ENCODE measurements at regions not wholly inside any gene's neighbourhood (a gene's known extent, or its start where the extent isn't known, plus 50 kb on each side); places are given as distances from the start of the nearest gene placed in this dataset.

DNA sequence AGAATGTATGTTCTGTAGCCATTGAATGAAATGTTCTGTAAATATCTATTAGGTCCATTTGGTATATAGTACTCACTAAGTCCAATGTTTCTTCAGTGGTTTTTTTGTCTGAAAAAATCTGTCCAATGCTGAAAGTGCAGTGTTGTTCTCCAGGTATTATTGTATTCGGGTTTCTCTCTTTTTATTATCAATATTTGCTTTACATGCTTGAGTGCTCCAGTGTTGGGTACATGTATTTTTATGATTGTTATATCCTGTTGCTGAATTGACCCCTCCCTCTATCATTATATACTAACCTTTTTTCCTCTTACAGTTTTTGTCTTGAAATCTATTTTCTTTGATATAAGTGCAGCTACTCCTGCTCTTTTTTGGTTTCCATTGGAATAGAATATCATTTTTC is 382.2 kb downstream of the CCER1 start:
- no peaks in the 10 kb centered on the region for H3K4me1 ChIP-seq (ENCODE audit: control insufficient read depth, extremely low read depth, insufficient read depth, low read length)
- DNase-seq (ENCODE audit: low read depth in 2 of 2) = no peak

DNA sequence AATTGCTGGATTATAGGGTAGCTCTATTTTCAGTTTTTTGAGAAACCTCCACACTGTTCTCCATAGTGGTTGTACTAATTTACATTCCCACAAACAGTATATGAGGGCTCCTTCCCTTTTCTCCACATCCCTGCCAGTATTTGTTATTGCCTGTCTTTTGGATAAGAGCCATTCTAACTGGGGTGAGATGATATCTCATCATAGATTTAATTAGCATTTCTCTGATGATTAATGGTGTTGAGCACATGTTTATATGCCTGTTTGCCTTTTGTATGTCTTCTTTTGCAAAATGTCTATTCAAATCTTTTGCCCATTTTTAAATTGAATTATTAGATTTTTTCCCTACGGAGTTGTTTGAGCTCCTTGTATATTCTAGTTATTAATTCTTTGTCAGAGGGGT is 385.3 kb downstream of the CCER1 start:
- no peak for DNase-seq (ENCODE audit: low read depth in 2 of 2)
- no peaks in the 10 kb centered on the region for H3K9me3 ChIP-seq (ENCODE audit: control insufficient read depth, insufficient read depth, low read depth, low read length)
- H2AFZ ChIP-seq (ENCODE audit: low read length) = no peak overlapping the region
- H3K9ac ChIP-seq (ENCODE audit: insufficient read depth, low read length) = no peak overlapping the region
- H3K79me2 ChIP-seq (ENCODE audit: control insufficient read depth, insufficient read depth, low read length) = no peaks in the 10 kb centered on the region
- no peaks in the 10 kb centered on the region for H3K27me3 ChIP-seq (ENCODE audit: control insufficient read depth, insufficient read depth, low read length)
- TF ChIP-seq EZH2 (IDR thresholded peaks at IDR 0.05; ENCODE audit: low read length, missing control alignments) = no peak
- TF ChIP-seq, protein P1, sequence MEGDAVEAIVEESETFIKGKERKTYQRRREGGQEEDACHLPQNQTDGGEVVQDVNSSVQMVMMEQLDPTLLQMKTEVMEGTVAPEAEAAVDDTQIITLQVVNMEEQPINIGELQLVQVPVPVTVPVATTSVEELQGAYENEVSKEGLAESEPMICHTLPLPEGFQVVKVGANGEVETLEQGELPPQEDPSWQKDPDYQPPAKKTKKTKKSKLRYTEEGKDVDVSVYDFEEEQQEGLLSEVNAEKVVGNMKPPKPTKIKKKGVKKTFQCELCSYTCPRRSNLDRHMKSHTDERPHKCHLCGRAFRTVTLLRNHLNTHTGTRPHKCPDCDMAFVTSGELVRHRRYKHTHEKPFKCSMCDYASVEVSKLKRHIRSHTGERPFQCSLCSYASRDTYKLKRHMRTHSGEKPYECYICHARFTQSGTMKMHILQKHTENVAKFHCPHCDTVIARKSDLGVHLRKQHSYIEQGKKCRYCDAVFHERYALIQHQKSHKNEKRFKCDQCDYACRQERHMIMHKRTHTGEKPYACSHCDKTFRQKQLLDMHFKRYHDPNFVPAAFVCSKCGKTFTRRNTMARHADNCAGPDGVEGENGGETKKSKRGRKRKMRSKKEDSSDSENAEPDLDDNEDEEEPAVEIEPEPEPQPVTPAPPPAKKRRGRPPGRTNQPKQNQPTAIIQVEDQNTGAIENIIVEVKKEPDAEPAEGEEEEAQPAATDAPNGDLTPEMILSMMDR (conservative IDR thresholded peaks at IDR 0.05 in 1 of 2, IDR thresholded peaks at IDR 0.05 in 1 of 2; ENCODE audit: low read depth in 1 of 2, low read length in 2 of 2) = no peak
- H3K4me1 ChIP-seq (ENCODE audit: control insufficient read depth, extremely low read depth, insufficient read depth, low read length) = no peaks in the 10 kb centered on the region
- no peaks in the 10 kb centered on the region for H4K20me1 ChIP-seq (ENCODE audit: control insufficient read depth, extremely low read depth, insufficient read depth, low read length)
- H3K27ac ChIP-seq (ENCODE audit: insufficient read depth, low read length) = no peak overlapping the region
- no peak overlapping the region for H3K4me3 ChIP-seq (replicated peaks in 1 of 4; ENCODE audit: control extremely low read depth in 1 of 4, insufficient read depth in 1 of 4, low read depth in 3 of 4, low read length in 4 of 4)
- H3K36me3 ChIP-seq (ENCODE audit: control insufficient read depth, insufficient read depth, low read length) = no peaks in the 10 kb centered on the region
- H3K4me2 ChIP-seq (ENCODE audit: extremely low read depth, insufficient read depth, low read length) = no peak overlapping the region

More for the DNA sequence above, 382.2 kb downstream of the CCER1 start:
- Histone ChIP-seq H3K9me3 (ENCODE audit: control insufficient read depth, insufficient read depth, low read depth, low read length) (no peaks in the 10 kb centered on the region), H3K4me2 (ENCODE audit: extremely low read depth, insufficient read depth, low read length) (no peak overlapping the region), H3K9ac (ENCODE audit: insufficient read depth, low read length) (no peak overlapping the region), H4K20me1 (ENCODE audit: control insufficient read depth, extremely low read depth, insufficient read depth, low read length) (no peaks in the 10 kb centered on the region), H3K79me2 (ENCODE audit: control insufficient read depth, insufficient read depth, low read length) (no peaks in the 10 kb centered on the region), H2AFZ (ENCODE audit: low read length) (no peak overlapping the region), H3K4me3 (replicated peaks in 1 of 4; ENCODE audit: control extremely low read depth in 1 of 4, insufficient read depth in 1 of 4, low read depth in 3 of 4, low read length in 4 of 4) (no peak overlapping the region), H3K27ac (ENCODE audit: insufficient read depth, low read length) (no peak overlapping the region), H3K27me3 (ENCODE audit: control insufficient read depth, insufficient read depth, low read length) (no peaks in the 10 kb centered on the region), H3K36me3 (ENCODE audit: control insufficient read depth, insufficient read depth, low read length) (no peaks in the 10 kb centered on the region)
- TF ChIP-seq, protein P1 (conservative IDR thresholded peaks at IDR 0.05 in 1 of 2, IDR thresholded peaks at IDR 0.05 in 1 of 2; ENCODE audit: low read depth in 1 of 2, low read length in 2 of 2) = no peak
- no peak for TF ChIP-seq EZH2 (IDR thresholded peaks at IDR 0.05; ENCODE audit: low read length, missing control alignments)

DNA sequence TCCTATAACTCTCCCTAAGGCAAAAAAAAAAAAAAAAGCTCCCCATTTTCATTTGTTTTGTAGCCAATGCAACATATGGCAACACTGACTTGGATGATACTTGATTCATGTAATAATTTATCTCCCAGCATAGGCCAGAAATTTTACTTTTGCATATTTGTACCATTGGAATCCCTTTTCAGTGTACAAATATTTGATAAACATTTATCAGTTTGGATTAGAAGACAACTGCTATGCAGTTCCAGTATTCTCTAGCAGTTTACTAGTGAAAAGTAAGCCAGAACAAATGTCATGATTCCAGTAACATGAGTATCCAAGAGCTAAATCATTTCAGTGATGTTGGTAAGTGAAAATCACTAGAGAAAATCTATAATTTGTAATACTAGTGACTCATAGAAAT is 392.3 kb downstream of the CCER1 start:
- Histone ChIP-seq H2AFZ (ENCODE audit: low read length) (no peak overlapping the region), H3K36me3 (ENCODE audit: control insufficient read depth, insufficient read depth, low read length) (no peaks in the 10 kb centered on the region), H3K4me1 (ENCODE audit: control insufficient read depth, extremely low read depth, insufficient read depth, low read length) (no peaks in the 10 kb centered on the region), H3K27ac (ENCODE audit: insufficient read depth, low read length) (no peak overlapping the region), H3K9me3 (ENCODE audit: control insufficient read depth, insufficient read depth, low read depth, low read length) (no peaks in the 10 kb centered on the region), H3K27me3 (ENCODE audit: control insufficient read depth, insufficient read depth, low read length) (no peaks in the 10 kb centered on the region), H3K4me3 (replicated peaks in 1 of 4; ENCODE audit: control extremely low read depth in 1 of 4, insufficient read depth in 1 of 4, low read depth in 3 of 4, low read length in 4 of 4) (no peak overlapping the region), H3K9ac (ENCODE audit: insufficient read depth, low read length) (no peak overlapping the region), H4K20me1 (ENCODE audit: control insufficient read depth, extremely low read depth, insufficient read depth, low read length) (no peaks in the 10 kb centered on the region), H3K4me2 (ENCODE audit: extremely low read depth, insufficient read depth, low read length) (no peak overlapping the region), H3K79me2 (ENCODE audit: control insufficient read depth, insufficient read depth, low read length) (no peaks in the 10 kb centered on the region)
- no peak for DNase-seq (ENCODE audit: low read depth in 2 of 2)
- TF ChIP-seq EZH2 (IDR thresholded peaks at IDR 0.05; ENCODE audit: low read length, missing control alignments) = no peak
- TF ChIP-seq, protein P1 (conservative IDR thresholded peaks at IDR 0.05 in 1 of 2, IDR thresholded peaks at IDR 0.05 in 1 of 2; ENCODE audit: low read depth in 1 of 2, low read length in 2 of 2) = no peak
